HepG2 (cell line): ENCODE measurements at regions not wholly inside any gene's neighbourhood (a gene's known extent, or its start where the extent isn't known, plus 50 kb on each side); places are given as distances from the start of the nearest gene placed in this dataset.

Source experiments
- ATAC-seq: fragments of 200-7000 bp; cut with Tn5 transposase; 3 replicates; pipeline ENCODE4 v1.9.1; 2020; ENCODE audit warnings: mild to moderate bottlenecking, moderate library complexity
- BruUV-seq: library from RNA; stranded (reverse); fragments of 400-500 nt; replicated peaks from 2 replicates; lab custom pipeline; 2021; lab: Mats Ljungman, UMichigan
- CTCF ChIA-PET: fragments of 300-600 bp; formaldehyde crosslinking; extraction: SDS; loops from one replicate; lab custom pipeline; 2021; ENCODE audit warnings: low total read pairs, inconsistent platforms, low intra/inter-chr PET ratio; lab: Yijun Ruan, JAX
- POLR2A ChIA-PET: fragments of 350-600 bp; sonication (Branson Sonifier 250); formaldehyde crosslinking; loops from one replicate; lab custom pipeline; 2020; ENCODE audit warnings: antibody characterized with exemption, inconsistent platforms; lab: Yijun Ruan, JAX
- DNase-seq: peaks from one replicate; pipeline ENCODE4 v3.0.0-alpha.2; 2015; ENCODE audit warnings: low spot score
- FAIRE-seq: peaks from 3 replicates; lab custom pipeline; 2011; peaks lifted over from hg19 to GRCh38; lab: Jason Lieb, UNC
- H2AFZ ChIP-seq: one replicate; pipeline ENCODE4 v1.6.1; 2011; ENCODE audit warnings: low read length, inconsistent platforms
- H3K27ac ChIP-seq: fragments of 300-600 bp; 3 replicates; pipeline ENCODE4 v1.8.0; 2011; ENCODE audit warnings: mixed run types, mild to moderate bottlenecking, mixed read lengths, low read length, inconsistent platforms; ENCODE audit not compliant: insufficient read depth; ENCODE audit errors: extremely low read length
- H3K27me3 ChIP-seq, 2 experiments: fragments of 200-600 bp in 1 of 2; 2 replicates in 1 of 2; 3 replicates in 1 of 2; pipeline versions ENCODE4 v1.6.0 to v1.8.0; 2011; ENCODE audit warnings: low read length in 2 of 2, mild to moderate bottlenecking in 2 of 2, moderate library complexity in 2 of 2, inconsistent platforms in 1 of 2; ENCODE audit not compliant: insufficient read depth in 2 of 2, control insufficient read depth in 1 of 2
- H3K36me3 ChIP-seq, 2 experiments: fragments of 200-600 bp in 1 of 2; replicated peaks in 1 of 2; 2 replicates in 1 of 2; 3 replicates in 1 of 2; pipeline versions ENCODE4 v1.5.1 to v1.8.0; 2011; ENCODE audit warnings: low read length in 2 of 2, inconsistent platforms in 1 of 2; ENCODE audit not compliant: insufficient read depth in 2 of 2, control insufficient read depth in 1 of 2
- H3K4me1 ChIP-seq: 2 replicates; pipeline ENCODE4 v1.5.1; 2012; ENCODE audit warnings: low read length, inconsistent platforms; ENCODE audit not compliant: insufficient read depth
- H3K4me2 ChIP-seq: 2 replicates; pipeline ENCODE4 v1.6.0; 2011; ENCODE audit warnings: low read depth, low read length, inconsistent platforms
- H3K4me3 ChIP-seq, 3 experiments: fragments of 200-600 bp in 1 of 3; sonication (generic), shearing (Covaris generic) in 1 of 3; replicated peaks in 1 of 3; 2 replicates each; pipeline ENCODE4 v1.5.1; 2011 to 2016; ENCODE audit warnings: low read length in 3 of 3, inconsistent platforms in 2 of 3, low read depth in 2 of 3, mild to moderate bottlenecking in 2 of 3, control low read depth in 1 of 3, mixed read lengths in 1 of 3; ENCODE audit not compliant: insufficient read depth in 1 of 3
- H3K79me2 ChIP-seq: one replicate; pipeline ENCODE4 v1.6.1; 2011; ENCODE audit warnings: low read length, inconsistent platforms; ENCODE audit not compliant: insufficient read depth
- H3K9ac ChIP-seq: 2 replicates; pipeline ENCODE4 v1.6.0; 2011; ENCODE audit warnings: mild to moderate bottlenecking, low read depth, low read length, inconsistent platforms; ENCODE audit not compliant: insufficient read depth
- H3K9me3 ChIP-seq: 2 replicates; pipeline ENCODE4 v1.5.1; 2012; ENCODE audit warnings: mild to moderate bottlenecking, low read length
- H4K20me1 ChIP-seq: 2 replicates; pipeline ENCODE4 v1.6.0; 2011; ENCODE audit warnings: inconsistent platforms, mild to moderate bottlenecking, low read length, moderate library complexity; ENCODE audit not compliant: insufficient read depth
- CC2D1A ChIP-seq: sonication (generic); formaldehyde crosslinking; IDR thresholded peaks from 2 replicates; pipeline ENCODE4 v1.8.1; 2023; ENCODE audit warnings: mild to moderate bottlenecking, missing genetic modification reagents
- ETV6 ChIP-seq: sonication (generic); formaldehyde crosslinking; conservative IDR thresholded peaks from 2 replicates; pipeline ENCODE4 v1.4.0; 2020; ENCODE audit warnings: missing genetic modification reagents
- GATA4 ChIP-seq: sonication (generic); IDR thresholded peaks from 2 replicates; pipeline ENCODE4 v1.6.1; 2016; ENCODE audit warnings: antibody characterized with exemption, low read depth, borderline replicate concordance
- HHEX ChIP-seq: IDR thresholded peaks from 2 replicates; pipeline ENCODE4 v1.6.1; 2016; ENCODE audit warnings: control low read depth
- KDM6A ChIP-seq: IDR thresholded peaks from 2 replicates; pipeline ENCODE4 v1.6.1; 2016; ENCODE audit warnings: low read depth
- KLF6 ChIP-seq: IDR thresholded peaks from 2 replicates; pipeline ENCODE4 v1.8.0; 2016; ENCODE audit warnings: missing biosample characterization, missing genetic modification reagents
- MLXIP ChIP-seq: sonication (generic); formaldehyde crosslinking; IDR thresholded peaks from 2 replicates; pipeline ENCODE4 v1.9.0; 2021; ENCODE audit warnings: missing genetic modification reagents, borderline replicate concordance
- SMAD9 ChIP-seq: sonication (generic); formaldehyde crosslinking; IDR thresholded peaks from 2 replicates; pipeline ENCODE4 v1.5.1; 2020; ENCODE audit warnings: mild to moderate bottlenecking, missing genetic modification reagents
- SP2 ChIP-seq: sonication (generic); formaldehyde crosslinking; IDR thresholded peaks from 2 replicates; pipeline ENCODE4 v1.5.1; 2020; ENCODE audit warnings: mild to moderate bottlenecking, missing genetic modification reagents
- ZNF260 ChIP-seq: sonication (generic); formaldehyde crosslinking; IDR thresholded peaks from 2 replicates; pipeline ENCODE4 v1.4.0; 2020; ENCODE audit warnings: missing genetic modification reagents, low read depth, mild to moderate bottlenecking, borderline replicate concordance
- ZNF274 ChIP-seq: sonication (generic); formaldehyde crosslinking; IDR thresholded peaks from 2 replicates; pipeline ENCODE4 v1.5.1; 2020; ENCODE audit warnings: mild to moderate bottlenecking, missing genetic modification reagents
- ZNF296 ChIP-seq: sonication (generic); formaldehyde crosslinking; conservative IDR thresholded peaks from 2 replicates; pipeline ENCODE4 v1.5.0; 2020; ENCODE audit warnings: mild to moderate bottlenecking, missing genetic modification reagents
- WGBS: methylation state at CpG from one replicate; pipeline ENCODE4 v1.1.6; 2017; ENCODE audit warnings: low lambda C conversion rate; 5-methylcytosine and 5-hydroxymethylcytosine counted together
- in situ Hi-C: cut with HindIII; loops from 2 replicates; pipeline ENCODE4 v1.10.0; 2017; ENCODE audit warnings: low pct_unique_long_range_greater_than_20kb; ENCODE audit not compliant: extremely low pct_ligation_motif_present
- intact Hi-C: fragments of 100-400 bp; cut with micrococcal nuclease; formaldehyde crosslinking; loops from one replicate; pipeline ENCODE4 v1.10.0; 2022; ENCODE audit not compliant: unreplicated experiment
- TF ChIP-seq, protein P1 (sequence below): sonication (generic); formaldehyde crosslinking; IDR thresholded peaks from 2 replicates; pipeline ENCODE4 v1.8.0; 2022; ENCODE audit warnings: mild to moderate bottlenecking, missing genetic modification reagents; ENCODE audit not compliant: insufficient replicate concordance

DNA sequence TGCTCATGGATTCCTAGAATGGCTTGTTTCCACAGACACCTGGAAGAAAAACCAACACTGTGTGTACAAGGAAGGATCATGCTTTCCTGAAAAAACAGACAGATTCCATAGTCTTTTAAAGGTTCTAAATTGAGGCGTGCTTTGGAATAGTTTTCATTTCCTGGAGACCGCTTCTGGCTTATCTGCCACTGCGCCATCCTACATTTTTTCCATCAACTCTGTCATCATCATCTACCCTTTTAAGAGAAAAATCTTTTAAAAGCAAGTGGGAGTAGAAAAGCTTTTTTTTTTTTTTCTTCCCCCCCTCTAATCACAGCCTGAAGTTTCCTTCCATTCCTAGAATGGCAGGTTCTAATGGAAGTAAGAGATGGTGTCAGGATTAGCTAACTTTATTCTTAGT is 379.4 kb upstream of the C2CD4B start (continued):
- TF ChIP-seq, protein P1, sequence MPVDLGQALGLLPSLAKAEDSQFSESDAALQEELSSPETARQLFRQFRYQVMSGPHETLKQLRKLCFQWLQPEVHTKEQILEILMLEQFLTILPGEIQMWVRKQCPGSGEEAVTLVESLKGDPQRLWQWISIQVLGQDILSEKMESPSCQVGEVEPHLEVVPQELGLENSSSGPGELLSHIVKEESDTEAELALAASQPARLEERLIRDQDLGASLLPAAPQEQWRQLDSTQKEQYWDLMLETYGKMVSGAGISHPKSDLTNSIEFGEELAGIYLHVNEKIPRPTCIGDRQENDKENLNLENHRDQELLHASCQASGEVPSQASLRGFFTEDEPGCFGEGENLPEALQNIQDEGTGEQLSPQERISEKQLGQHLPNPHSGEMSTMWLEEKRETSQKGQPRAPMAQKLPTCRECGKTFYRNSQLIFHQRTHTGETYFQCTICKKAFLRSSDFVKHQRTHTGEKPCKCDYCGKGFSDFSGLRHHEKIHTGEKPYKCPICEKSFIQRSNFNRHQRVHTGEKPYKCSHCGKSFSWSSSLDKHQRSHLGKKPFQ (CRISPR knock-in tag): no peak
- no peak for TF ChIP-seq ZNF274 (CRISPR knock-in tag)
- no peak for TF ChIP-seq ETV6 (CRISPR knock-in tag)
- no peak for TF ChIP-seq GATA4

GRCh38 chr15:62545467-62546227 is 380.6 kb upstream of the C2CD4B start:
- ChIA-PET CTCF (no interaction called here), POLR2A (no interaction called here)
- intact Hi-C loops (loop anchor here (5.0 kb wide), 1 partner anchor 153 kb away; the partner anchor contains the start of gene TLN2), in situ Hi-C loops (loop anchor here (10.0 kb wide), 1 partner anchor 151 kb away; the partner anchor contains the start of gene TLN2)
- H4K20me1 ChIP-seq: no peaks in the 10 kb centered on the region
- TF ChIP-seq SP2 (CRISPR knock-in tag): no peak
- no peak for TF ChIP-seq CC2D1A (CRISPR knock-in tag)
- no peak for TF ChIP-seq ZNF296 (CRISPR knock-in tag)
- no peak for TF ChIP-seq SMAD9
- TF ChIP-seq MLXIP (CRISPR knock-in tag): no peak
- TF ChIP-seq KLF6 (CRISPR knock-in tag): no peak
- TF ChIP-seq KDM6A: no peak
- TF ChIP-seq HHEX: no peak
- no peak for TF ChIP-seq ZNF260 (CRISPR knock-in tag)
- no TSS peak for BruUV-seq
- H3K4me1 ChIP-seq: no peaks in the 10 kb centered on the region
- H3K9ac ChIP-seq: no peak overlapping the region
- no peak overlapping the region for H3K27ac ChIP-seq
- no peaks in the 10 kb centered on the region for H3K9me3 ChIP-seq
- WGBS: 83% methylated on average over 4 of the region's 4 CpGs
- no peak overlapping the region for H3K4me3 ChIP-seq
- H3K27me3 ChIP-seq: no peaks in the 10 kb centered on the region
- H3K4me2 ChIP-seq: no peak overlapping the region
- H3K36me3 ChIP-seq: no peaks in the 10 kb centered on the region
- no peak overlapping the region for H2AFZ ChIP-seq
- FAIRE-seq: no peak
- no peak for DNase-seq
- ATAC-seq: no peak
- H3K79me2 ChIP-seq: no peaks in the 10 kb centered on the region
